ENCODE measurements at regions not wholly inside any gene's neighbourhood (a gene's known extent, or its start where the extent isn't known, plus 50 kb on each side); places are given as distances from the start of the nearest gene placed in this dataset.

DNA sequence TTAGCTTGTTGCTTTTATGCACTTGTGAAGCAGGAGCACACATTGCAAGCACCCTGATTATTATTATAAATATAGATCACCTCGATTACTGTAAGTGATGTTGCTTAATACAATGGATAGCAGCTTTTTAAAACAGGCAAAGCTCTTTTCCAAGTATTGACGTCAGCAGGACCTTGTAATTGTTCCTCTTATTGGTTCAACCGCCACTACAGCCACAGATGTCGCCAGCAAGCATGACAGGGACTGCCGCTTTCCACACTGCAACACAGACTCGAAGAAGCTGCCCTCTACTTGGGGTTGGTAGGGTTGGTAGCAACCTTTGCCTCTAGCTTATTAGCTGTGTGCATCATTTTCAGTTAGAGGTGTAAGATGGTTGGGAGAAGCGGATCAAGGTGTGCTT, 167.6 kb downstream of the ZNF365 start:
- intact Hi-C loops (cut with DNase I; ENCODE audit: low total_unique reads) = no loop called here
- Histone ChIP-seq H3K36me3 (no peaks in the 10 kb centered on the region), H3K4me1 (no peaks in the 10 kb centered on the region), H3K27ac (no peak overlapping the region), H3K4me3 (no peak overlapping the region), H3K27me3 (no peaks in the 10 kb centered on the region), H3K9me3 (no peaks in the 10 kb centered on the region)
- TF ChIP-seq, protein P1, sequence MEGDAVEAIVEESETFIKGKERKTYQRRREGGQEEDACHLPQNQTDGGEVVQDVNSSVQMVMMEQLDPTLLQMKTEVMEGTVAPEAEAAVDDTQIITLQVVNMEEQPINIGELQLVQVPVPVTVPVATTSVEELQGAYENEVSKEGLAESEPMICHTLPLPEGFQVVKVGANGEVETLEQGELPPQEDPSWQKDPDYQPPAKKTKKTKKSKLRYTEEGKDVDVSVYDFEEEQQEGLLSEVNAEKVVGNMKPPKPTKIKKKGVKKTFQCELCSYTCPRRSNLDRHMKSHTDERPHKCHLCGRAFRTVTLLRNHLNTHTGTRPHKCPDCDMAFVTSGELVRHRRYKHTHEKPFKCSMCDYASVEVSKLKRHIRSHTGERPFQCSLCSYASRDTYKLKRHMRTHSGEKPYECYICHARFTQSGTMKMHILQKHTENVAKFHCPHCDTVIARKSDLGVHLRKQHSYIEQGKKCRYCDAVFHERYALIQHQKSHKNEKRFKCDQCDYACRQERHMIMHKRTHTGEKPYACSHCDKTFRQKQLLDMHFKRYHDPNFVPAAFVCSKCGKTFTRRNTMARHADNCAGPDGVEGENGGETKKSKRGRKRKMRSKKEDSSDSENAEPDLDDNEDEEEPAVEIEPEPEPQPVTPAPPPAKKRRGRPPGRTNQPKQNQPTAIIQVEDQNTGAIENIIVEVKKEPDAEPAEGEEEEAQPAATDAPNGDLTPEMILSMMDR (IDR thresholded peaks at IDR 0.05) = no peak
- no peak for TF ChIP-seq POLR2A (IDR thresholded peaks at IDR 0.05)
- DNase-seq = no peak

DNA sequence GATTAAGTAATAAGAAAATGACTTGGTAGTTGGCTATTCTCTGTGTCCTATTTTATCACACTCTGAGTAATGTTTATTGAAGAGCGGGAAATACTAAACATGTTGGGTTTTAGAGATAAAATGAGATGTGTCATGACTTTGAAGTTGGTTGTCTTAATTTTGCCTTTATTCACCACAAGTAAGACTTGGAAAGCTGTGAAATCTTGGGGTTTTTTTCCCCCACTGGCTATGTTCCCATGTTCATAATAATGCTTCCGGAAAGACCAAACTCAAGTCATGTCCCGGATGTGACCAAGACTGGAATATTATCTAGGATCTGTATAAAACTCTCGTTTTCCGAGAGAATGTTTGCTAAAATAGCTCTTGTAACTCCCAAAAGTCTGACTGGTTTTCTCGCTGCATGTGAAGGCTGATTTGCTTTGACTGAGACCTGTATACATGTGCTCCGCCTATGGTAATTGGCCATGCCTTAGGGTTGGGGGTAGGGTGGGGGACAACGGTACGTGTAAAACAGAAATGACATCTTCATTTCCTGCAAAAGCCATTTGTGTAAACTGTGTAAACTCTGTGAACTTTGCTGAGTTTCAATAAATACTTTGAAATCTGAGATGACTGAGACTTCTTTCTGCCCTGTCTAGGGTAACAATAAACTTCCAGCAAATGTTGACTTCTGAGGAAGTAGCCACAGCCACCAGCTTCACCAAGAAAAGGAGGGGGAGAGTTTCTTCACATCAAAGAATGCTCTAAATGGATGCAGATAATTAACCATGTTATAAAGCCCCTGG, 169.6 kb downstream of the ZNF365 start:
- TF ChIP-seq, protein P1 (IDR thresholded peaks at IDR 0.05) = no peak
- no peak for TF ChIP-seq POLR2A (IDR thresholded peaks at IDR 0.05)
- Histone ChIP-seq H3K36me3 (no peaks in the 10 kb centered on the region), H3K4me1 (no peaks in the 10 kb centered on the region), H3K4me3 (no peak overlapping the region), H3K9me3 (no peaks in the 10 kb centered on the region), H3K27ac (no peak overlapping the region), H3K27me3 (no peaks in the 10 kb centered on the region)
- no peak for DNase-seq
- intact Hi-C loops (cut with DNase I; ENCODE audit: low total_unique reads) = no loop called here

DNA sequence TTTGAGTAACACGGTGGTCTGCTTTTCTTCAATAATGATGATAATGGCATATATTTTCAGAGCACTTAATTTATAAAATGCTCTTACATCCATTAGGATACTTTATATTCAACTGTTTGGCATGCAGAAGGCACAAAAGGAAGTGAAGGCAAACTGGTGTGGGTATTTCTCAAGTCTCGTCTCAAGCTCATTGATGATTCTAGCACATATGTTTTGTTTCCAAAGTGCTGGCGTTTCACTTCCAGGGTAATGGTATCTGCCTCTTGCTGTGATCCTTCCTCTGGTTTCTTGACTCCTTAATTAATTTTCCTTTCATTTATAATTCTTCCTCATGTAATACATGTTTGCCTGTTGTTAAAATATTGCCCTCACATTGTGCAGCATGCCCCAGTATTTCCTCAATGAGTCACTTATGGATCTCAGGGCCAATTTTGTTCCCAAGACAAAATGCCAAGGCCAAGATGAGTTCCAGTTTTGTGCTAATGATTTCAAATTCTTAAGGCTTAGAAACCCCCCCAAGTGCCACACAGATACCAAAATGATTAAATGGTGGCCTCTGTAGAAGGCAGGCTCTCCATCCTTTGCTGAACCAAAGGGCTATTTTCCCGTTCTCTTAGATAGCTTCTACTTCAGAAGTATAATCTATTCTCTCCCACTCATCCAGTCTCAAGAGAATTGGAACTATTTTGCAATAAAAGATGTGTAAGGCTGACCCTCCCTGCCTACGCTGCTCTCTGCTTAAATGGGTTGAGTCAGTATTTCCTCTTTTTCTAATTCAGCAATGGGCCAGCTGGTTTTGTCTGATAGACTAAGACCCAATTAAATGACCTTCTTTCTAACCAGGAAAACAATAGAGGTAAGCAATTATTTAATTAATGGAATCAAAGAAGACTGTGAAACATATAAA, 171.2 kb downstream of the ZNF365 start:
- H3K9me3 ChIP-seq = no peaks in the 10 kb centered on the region
- H3K27me3 ChIP-seq = no peaks in the 10 kb centered on the region
- TF ChIP-seq POLR2A (IDR thresholded peaks at IDR 0.05) = no peak
- TF ChIP-seq, protein P1 (IDR thresholded peaks at IDR 0.05) = no peak
- DNase-seq = peak; percentile 17 to 29
- no peaks in the 10 kb centered on the region for H3K36me3 ChIP-seq
- H3K4me1 ChIP-seq = no peaks in the 10 kb centered on the region
- H3K4me3 ChIP-seq = no peak overlapping the region
- intact Hi-C loops (cut with DNase I; ENCODE audit: low total_unique reads) = no loop called here
- peak overlapping the region in 1 of 2 donors; percentile 20 for H3K27ac ChIP-seq

DNA sequence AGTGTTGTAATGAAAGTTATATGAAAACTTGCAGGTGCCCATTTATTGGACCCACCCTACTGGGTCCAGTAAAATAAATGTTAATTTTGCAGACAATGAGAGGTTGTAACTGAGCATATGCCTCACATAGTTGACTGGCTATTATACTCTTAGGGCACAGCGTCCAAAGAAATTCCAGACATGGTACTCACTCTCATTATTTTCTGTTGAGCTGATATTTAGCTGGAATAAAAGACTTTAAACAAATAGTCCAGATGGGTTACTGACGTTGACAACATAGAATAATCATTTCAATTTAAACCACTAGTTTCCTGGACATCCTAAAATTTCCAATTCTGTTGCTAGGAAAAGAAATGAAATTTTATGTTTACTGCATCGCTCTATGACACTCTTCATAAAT, 174.5 kb downstream of the ZNF365 start:
- H3K9me3 ChIP-seq = no peaks in the 10 kb centered on the region
- no peaks in the 10 kb centered on the region for H3K36me3 ChIP-seq
- intact Hi-C loops (cut with DNase I; ENCODE audit: low total_unique reads) = no loop called here
- H3K4me1 ChIP-seq = no peaks in the 10 kb centered on the region
- no peak overlapping the region for H3K4me3 ChIP-seq
- no peak overlapping the region for H3K27ac ChIP-seq
- TF ChIP-seq, protein P1 (IDR thresholded peaks at IDR 0.05) = no peak
- TF ChIP-seq POLR2A (IDR thresholded peaks at IDR 0.05) = no peak
- no peak for DNase-seq
- no peaks in the 10 kb centered on the region for H3K27me3 ChIP-seq

DNA sequence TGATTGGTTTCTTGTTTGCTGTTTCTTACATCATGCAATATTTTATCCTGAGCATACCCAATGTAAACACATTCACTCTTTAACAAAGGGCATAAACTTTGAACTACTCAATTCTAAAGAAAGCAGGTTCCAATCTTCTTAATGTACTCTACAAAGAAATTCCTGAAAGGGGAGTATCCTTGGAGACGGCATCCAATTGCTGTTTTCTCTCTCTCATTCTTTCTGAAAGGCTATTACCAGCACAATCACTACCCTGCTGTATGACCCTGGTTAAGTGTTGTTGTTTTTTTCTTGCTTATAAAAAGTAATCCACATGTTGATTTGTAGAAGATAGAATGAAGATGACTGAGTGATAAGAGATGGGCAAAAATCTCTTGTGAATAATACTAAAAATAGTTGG, 176.0 kb downstream of the ZNF365 start:
- Histone ChIP-seq H3K4me3 (no peak overlapping the region), H3K9me3 (no peaks in the 10 kb centered on the region), H3K27me3 (no peaks in the 10 kb centered on the region), H3K36me3 (no peaks in the 10 kb centered on the region), H3K4me1 (no peaks in the 10 kb centered on the region), H3K27ac (no peak overlapping the region)
- TF ChIP-seq, protein P1 (IDR thresholded peaks at IDR 0.05) = no peak
- TF ChIP-seq POLR2A (IDR thresholded peaks at IDR 0.05) = no peak
- intact Hi-C loops (cut with DNase I; ENCODE audit: low total_unique reads) = no loop called here
- no peak for DNase-seq
